CD14-positive monocyte (primary cell): ENCODE measurements at regions not wholly inside any gene's neighbourhood (a gene's known extent, or its start where the extent isn't known, plus 50 kb on each side); places are given as distances from the start of the nearest gene placed in this dataset.

Experiments
- DNase-seq, 3 donors: peaks; one replicate each; pipeline ENCODE4 v3.0.0-alpha.2; 2011 to 2022
- H2AFZ ChIP-seq: 2 replicates; pipeline ENCODE4 v1.6.0; 2012; ENCODE audit warnings: mild to moderate bottlenecking, low read depth, low read length, inconsistent platforms; ENCODE audit not compliant: insufficient read depth, poor library complexity, severe bottlenecking
- H3K27ac ChIP-seq, 2 donors: 1 replicate in 1 of 2; 2 replicates in 1 of 2; pipeline ENCODE4 v1.5.1; 2012 to 2013; ENCODE audit warnings: low read length in 2 of 2, control low read depth in 1 of 2, inconsistent platforms in 1 of 2, low read depth in 1 of 2, mild to moderate bottlenecking in 1 of 2
- H3K27me3 ChIP-seq, 2 donors: one replicate each; pipeline versions ENCODE4 v1.6.0 to v1.6.1; 2011 to 2013; ENCODE audit warnings: low read length in 2 of 2; ENCODE audit not compliant: control insufficient read depth in 2 of 2, insufficient read depth in 2 of 2
- H3K36me3 ChIP-seq, 2 donors: replicated peaks in 1 of 2; 1 replicate in 1 of 2; 2 replicates in 1 of 2; pipeline versions ENCODE4 v1.5.1 to v1.6.1; 2012 to 2013; ENCODE audit warnings: low read length in 2 of 2, control low read depth in 1 of 2, inconsistent platforms in 1 of 2, mild to moderate bottlenecking in 1 of 2; ENCODE audit not compliant: insufficient read depth in 2 of 2, control insufficient read depth in 1 of 2
- H3K4me1 ChIP-seq, 2 donors: 1 replicate in 1 of 2; 2 replicates in 1 of 2; pipeline versions ENCODE4 v1.5.1 to v1.6.1; 2012 to 2013; ENCODE audit warnings: low read length in 2 of 2, control low read depth in 1 of 2, inconsistent platforms in 1 of 2, mild to moderate bottlenecking in 1 of 2, moderate library complexity in 1 of 2; ENCODE audit not compliant: insufficient read depth in 2 of 2, control insufficient read depth in 1 of 2
- H3K4me2 ChIP-seq: replicated peaks from 2 replicates; pipeline ENCODE3; 2012; ENCODE audit warnings: low read length, moderate library complexity, mild to moderate bottlenecking; ENCODE audit not compliant: poor library complexity, severe bottlenecking; ENCODE audit errors: extremely low read depth
- H3K4me3 ChIP-seq, 3 experiments: fragments of 200-600 bp in 1 of 3; sonication (generic) in 1 of 3; replicated peaks in 1 of 3; 1 replicate in 2 of 3; 2 replicates in 1 of 3; pipeline ENCODE4 v1.5.1; 2011 to 2013; ENCODE audit warnings: low read length in 3 of 3, mild to moderate bottlenecking in 3 of 3, control low read depth in 2 of 3, low read depth in 2 of 3, inconsistent platforms in 1 of 3, moderate library complexity in 1 of 3
- H3K79me2 ChIP-seq: 2 replicates; pipeline ENCODE4 v1.6.0; 2012; ENCODE audit warnings: mild to moderate bottlenecking, control low read depth, inconsistent platforms, low read length, moderate library complexity; ENCODE audit not compliant: insufficient read depth
- H3K9ac ChIP-seq: 2 replicates; pipeline ENCODE4 v1.6.0; 2017; ENCODE audit warnings: low read length, mild to moderate bottlenecking; ENCODE audit not compliant: insufficient read depth, poor library complexity, severe bottlenecking
- H3K9me3 ChIP-seq, 2 donors: replicated peaks in 1 of 2; 1 replicate in 1 of 2; 2 replicates in 1 of 2; pipeline versions ENCODE4 v1.5.1 to v1.6.1; 2012 to 2013; ENCODE audit warnings: low read length in 2 of 2, control low read depth in 1 of 2; ENCODE audit not compliant: control insufficient read depth in 1 of 2, insufficient read depth in 1 of 2
- H4K20me1 ChIP-seq: 2 replicates; pipeline ENCODE4 v1.6.0; 2012; ENCODE audit warnings: mild to moderate bottlenecking, low read length, control low read depth, moderate library complexity; ENCODE audit not compliant: insufficient read depth
- H3K27ac Mint-ChIP-seq, 7 donors: one replicate each; pipeline ENCODE4 v1.8.0; 2020; ENCODE audit warnings: mild to moderate bottlenecking in 7 of 7, mixed read lengths in 7 of 7, moderate library complexity in 6 of 7, inconsistent platforms in 2 of 7
- H3K27me3 Mint-ChIP-seq, 3 donors: one replicate each; pipeline ENCODE4 v1.8.0; 2021 to 2022; ENCODE audit warnings: low read depth in 3 of 3, mild to moderate bottlenecking in 3 of 3, mixed read lengths in 3 of 3, moderate library complexity in 3 of 3, inconsistent platforms in 1 of 3
- H3K36me3 Mint-ChIP-seq, 2 donors: one replicate each; pipeline ENCODE4 v1.8.0; 2020; ENCODE audit warnings: mixed read lengths in 2 of 2, inconsistent platforms in 1 of 2, mild to moderate bottlenecking in 1 of 2
- H3K4me1 Mint-ChIP-seq: one replicate; pipeline ENCODE4 v1.8.0; 2020; ENCODE audit warnings: mild to moderate bottlenecking, mixed read lengths
- H3K4me3 Mint-ChIP-seq, 2 donors: one replicate each; pipeline ENCODE4 v1.8.0; 2020; ENCODE audit warnings: mild to moderate bottlenecking in 2 of 2, mixed read lengths in 2 of 2, moderate library complexity in 1 of 2
- H3K9me3 Mint-ChIP-seq, 7 donors: one replicate each; pipeline ENCODE4 v1.8.0; 2020 to 2022; ENCODE audit warnings: mixed read lengths in 7 of 7, mild to moderate bottlenecking in 6 of 7, moderate library complexity in 6 of 7, inconsistent platforms in 2 of 7
- CTCF ChIP-seq: fragments of 200-600 bp; IDR thresholded peaks from one replicate; pipeline ENCODE4 v1.8.0; 2022; ENCODE audit warnings: antibody characterized with exemption, mild to moderate bottlenecking
- whole genome bisulfite sequencing: methylation state at CpG from one replicate; pipeline ENCODE4 v1.1.5; 2013; ENCODE audit warnings: missing lambda C conversion rate; ENCODE audit not compliant: insufficient coverage; 5-methylcytosine and 5-hydroxymethylcytosine counted together
- intact Hi-C, 2 donors: fragments of 100-400 bp; cut with micrococcal nuclease; formaldehyde crosslinking; loops; one replicate each; pipeline versions ENCODE4 v1.15.0 to v1.15.1; 2023

GRCh38 chr6:12481292-12481691, 191.1 kb downstream of the EDN1 start:
- Mint-ChIP-seq H3K4me1 (peaks cover 8% of the 10 kb centered on the region), H3K4me3 (no peak overlapping the region), H3K27ac (no peak overlapping the region), H3K27me3 (peaks cover 0 to 2% (median 1%) of the 10 kb centered on the region in 3 donors), H3K36me3 (no peaks in the 10 kb centered on the region), H3K9me3 (no peaks in the 10 kb centered on the region)
- no peaks in the 10 kb centered on the region for H3K36me3 ChIP-seq
- H3K9ac ChIP-seq, result no peak overlapping the region
- H3K79me2 ChIP-seq, result no peaks in the 10 kb centered on the region
- H3K4me1 ChIP-seq, result peaks cover 0 to 5% of the 10 kb centered on the region in 2 donors
- WGBS, result 100% methylated on average over 1 of the region's 2 CpGs
- H3K4me3 ChIP-seq, result no peak overlapping the region
- intact Hi-C loops, result no loop called here
- H3K4me2 ChIP-seq, result no peak overlapping the region
- TF ChIP-seq CTCF, result no peak
- H3K27ac ChIP-seq, result no peak overlapping the region
- H2AFZ ChIP-seq, result no peak overlapping the region
- H3K9me3 ChIP-seq, result no peaks in the 10 kb centered on the region
- no peaks in the 10 kb centered on the region for H3K27me3 ChIP-seq
- no peak for DNase-seq
- no peaks in the 10 kb centered on the region for H4K20me1 ChIP-seq

DNA sequence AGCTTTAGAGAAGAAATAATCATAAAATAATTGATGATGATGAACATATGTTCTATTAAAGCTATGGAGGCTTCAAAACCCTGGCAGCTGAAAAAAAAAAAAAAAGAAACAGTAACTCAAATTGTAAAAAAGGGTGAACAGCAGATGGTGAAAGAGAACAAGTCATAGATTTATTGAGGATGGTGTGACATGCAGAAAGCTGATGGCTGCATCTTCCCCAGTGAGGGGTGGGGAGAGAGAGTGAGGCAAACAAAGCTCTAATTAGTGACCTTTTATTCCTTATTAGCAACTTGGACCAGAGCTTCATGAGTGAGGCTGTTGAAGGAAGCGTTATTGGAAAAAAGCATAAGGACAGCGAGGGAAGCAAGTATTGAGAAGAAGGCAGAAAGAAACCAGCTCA, 191.7 kb downstream of the EDN1 start:
- Histone ChIP-seq H2AFZ (no peak overlapping the region), H3K4me1 (peaks cover 0 to 5% of the 10 kb centered on the region in 2 donors), H3K9ac (no peak overlapping the region), H3K27me3 (no peaks in the 10 kb centered on the region), H3K36me3 (no peaks in the 10 kb centered on the region), H3K9me3 (no peaks in the 10 kb centered on the region), H3K27ac (no peak overlapping the region), H3K79me2 (no peaks in the 10 kb centered on the region), H3K4me2 (no peak overlapping the region), H4K20me1 (no peaks in the 10 kb centered on the region), H3K4me3 (no peak overlapping the region)
- intact Hi-C loops, result no loop called here
- TF ChIP-seq CTCF, result no peak
- H3K36me3 Mint-ChIP-seq, result no peaks in the 10 kb centered on the region
- H3K27me3 Mint-ChIP-seq, result peaks cover 0 to 2% (median 1%) of the 10 kb centered on the region in 3 donors
- no peaks in the 10 kb centered on the region for H3K9me3 Mint-ChIP-seq
- DNase-seq, result no peak
- no peak overlapping the region for H3K27ac Mint-ChIP-seq
- H3K4me3 Mint-ChIP-seq, result no peak overlapping the region
- no CpG with 5 or more reads among the region's 2 CpGs for WGBS
- peaks cover 8% of the 10 kb centered on the region for H3K4me1 Mint-ChIP-seq
